ENCODE measurements at regions not wholly inside any gene's neighbourhood (a gene's known extent, or its start where the extent isn't known, plus 50 kb on each side); places are given as distances from the start of the nearest gene placed in this dataset.

DNA sequence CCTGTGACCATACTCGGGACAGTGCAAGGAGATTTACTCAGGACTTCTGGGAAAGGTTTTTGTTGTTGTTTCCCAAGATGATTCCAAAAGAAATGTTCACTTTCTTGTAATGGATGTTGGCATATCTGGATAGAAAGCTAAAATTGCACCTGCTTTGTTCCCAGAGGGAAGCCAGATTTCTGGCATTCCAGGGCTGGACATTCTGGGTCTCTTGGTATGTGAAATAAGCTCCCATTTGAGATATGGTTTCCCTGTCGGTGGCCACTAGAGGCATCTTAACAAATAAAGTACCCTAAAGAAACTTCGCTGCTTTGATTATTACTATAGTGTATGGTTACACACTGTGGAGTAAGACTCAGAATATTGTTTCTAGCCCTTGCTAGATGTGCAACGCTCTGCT is 737.3 kb downstream of the BRINP1 start:
- no peaks in the 10 kb centered on the region for H3K4me1 ChIP-seq (ENCODE audit: insufficient read depth)
- DNase-seq (ENCODE audit: low spot score) (peak; percentile 17), ATAC-seq (no peak)
- Mint-ChIP-seq H3K27me3 (ENCODE audit: insufficient read depth, low read depth, poor library complexity) (peaks cover 2% of the 10 kb centered on the region), H3K27ac (no peak overlapping the region), H3K4me3 (no peak overlapping the region), H3K9me3 (peaks cover 30% of the 10 kb centered on the region), H3K36me3 (ENCODE audit: low read depth) (peaks cover 15% of the 10 kb centered on the region), H3K4me1 (no peaks in the 10 kb centered on the region)
- H3K36me3 ChIP-seq (ENCODE audit: insufficient read depth) = no peaks in the 10 kb centered on the region
- H3K27ac ChIP-seq (ENCODE audit: low read depth) = no peak overlapping the region
- TF ChIP-seq, protein P1, sequence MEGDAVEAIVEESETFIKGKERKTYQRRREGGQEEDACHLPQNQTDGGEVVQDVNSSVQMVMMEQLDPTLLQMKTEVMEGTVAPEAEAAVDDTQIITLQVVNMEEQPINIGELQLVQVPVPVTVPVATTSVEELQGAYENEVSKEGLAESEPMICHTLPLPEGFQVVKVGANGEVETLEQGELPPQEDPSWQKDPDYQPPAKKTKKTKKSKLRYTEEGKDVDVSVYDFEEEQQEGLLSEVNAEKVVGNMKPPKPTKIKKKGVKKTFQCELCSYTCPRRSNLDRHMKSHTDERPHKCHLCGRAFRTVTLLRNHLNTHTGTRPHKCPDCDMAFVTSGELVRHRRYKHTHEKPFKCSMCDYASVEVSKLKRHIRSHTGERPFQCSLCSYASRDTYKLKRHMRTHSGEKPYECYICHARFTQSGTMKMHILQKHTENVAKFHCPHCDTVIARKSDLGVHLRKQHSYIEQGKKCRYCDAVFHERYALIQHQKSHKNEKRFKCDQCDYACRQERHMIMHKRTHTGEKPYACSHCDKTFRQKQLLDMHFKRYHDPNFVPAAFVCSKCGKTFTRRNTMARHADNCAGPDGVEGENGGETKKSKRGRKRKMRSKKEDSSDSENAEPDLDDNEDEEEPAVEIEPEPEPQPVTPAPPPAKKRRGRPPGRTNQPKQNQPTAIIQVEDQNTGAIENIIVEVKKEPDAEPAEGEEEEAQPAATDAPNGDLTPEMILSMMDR (conservative IDR thresholded peaks at IDR 0.05; ENCODE audit: low read depth in 2 of 2) = peak in 1 of 2 experiments; percentile 23; a peak in 1 of 4 replicates
- no peak for TF ChIP-seq ZNF331 (CRISPR knock-in tag; IDR thresholded peaks at IDR 0.05; ENCODE audit: low read depth)
- peaks cover 3% of the 10 kb centered on the region; the same call in 1 of the 2 replicates for H3K9me2 ChIP-seq (ENCODE audit: insufficient read depth)
- H3K79me2 ChIP-seq (replicated peaks; ENCODE audit: insufficient read depth) = no peaks in the 10 kb centered on the region
- H3F3A ChIP-seq (replicated peaks; ENCODE audit: low read depth) = no peaks in the 10 kb centered on the region
- no peak overlapping the region for H2AFZ ChIP-seq
- no peaks in the 10 kb centered on the region for H3K27me3 ChIP-seq (ENCODE audit: insufficient read depth)
- H4K20me1 ChIP-seq (replicated peaks; ENCODE audit: insufficient read depth) = no peaks in the 10 kb centered on the region
- H3K4me3 ChIP-seq = no peak overlapping the region
- H3K4me2 ChIP-seq = no peak overlapping the region

DNA sequence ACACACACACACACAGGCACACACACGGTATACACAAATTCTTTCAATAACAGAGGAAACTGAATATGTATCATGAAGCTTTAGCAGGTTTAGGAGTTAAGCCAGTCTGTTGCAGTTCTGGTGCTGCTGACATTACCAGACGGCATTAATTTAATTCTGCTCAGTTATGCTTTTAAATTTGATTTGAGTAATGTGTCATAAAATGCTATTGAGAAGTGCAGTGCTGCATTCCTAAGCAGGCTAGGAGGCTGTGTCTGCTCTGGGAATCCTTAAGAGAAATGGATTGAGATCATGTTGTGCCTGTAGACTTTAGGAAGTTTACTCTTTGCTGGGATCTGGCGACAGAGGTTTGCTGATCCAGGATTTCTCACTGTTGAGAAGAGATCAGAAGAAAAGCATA is 733.8 kb downstream of the BRINP1 start:
- H3K27me3 Mint-ChIP-seq (ENCODE audit: insufficient read depth, low read depth, poor library complexity) = no peaks in the 10 kb centered on the region

DNA sequence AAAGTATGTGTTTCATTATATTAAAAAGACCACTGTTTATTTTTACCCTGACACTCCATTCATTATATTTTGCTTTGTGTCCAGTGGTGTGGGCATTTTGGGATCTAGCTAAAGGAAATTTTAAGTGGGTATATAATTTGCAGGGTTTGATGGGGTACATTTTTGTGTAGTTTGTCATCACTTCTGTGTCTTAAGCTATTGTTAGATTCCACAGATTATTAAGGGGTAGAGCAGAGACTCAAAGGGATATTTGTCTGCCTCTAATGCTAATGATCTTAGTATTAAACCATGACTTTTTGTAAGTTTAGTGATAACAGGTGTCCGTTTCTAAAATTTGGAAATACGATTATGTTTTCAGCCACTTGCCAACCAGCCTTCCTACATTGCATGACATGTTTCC is 731.6 kb downstream of the BRINP1 start:
- H3K9me2 ChIP-seq (ENCODE audit: insufficient read depth) = no peaks in the 10 kb centered on the region; the same call in 1 of the 2 replicates
- Mint-ChIP-seq H3K4me1 (no peaks in the 10 kb centered on the region; the same call in 1 of the 3 replicates), H3K36me3 (ENCODE audit: low read depth) (peaks cover 25% of the 10 kb centered on the region), H3K9me3 (peaks cover 52% of the 10 kb centered on the region), H3K27me3 (ENCODE audit: insufficient read depth, low read depth, poor library complexity) (no peaks in the 10 kb centered on the region), H3K4me3 (no peak overlapping the region), H3K27ac (no peak overlapping the region)
- H3K4me3 ChIP-seq = no peak overlapping the region
- DNase-seq (ENCODE audit: low spot score) (no peak), ATAC-seq (no peak)
- no peaks in the 10 kb centered on the region for H3K27me3 ChIP-seq (ENCODE audit: insufficient read depth)
- 0 out of 2 replicates have a peak, but pooled peaks cover under 1% of the 10 kb centered on the region for H3K4me1 ChIP-seq (ENCODE audit: insufficient read depth)
- no peaks in the 10 kb centered on the region for H3F3A ChIP-seq (replicated peaks; ENCODE audit: low read depth)
- no peak overlapping the region for H2AFZ ChIP-seq
- no peak overlapping the region for H3K4me2 ChIP-seq
- no peak overlapping the region for H3K27ac ChIP-seq (ENCODE audit: low read depth)
- no peaks in the 10 kb centered on the region for H4K20me1 ChIP-seq (replicated peaks; ENCODE audit: insufficient read depth)
- no peaks in the 10 kb centered on the region for H3K36me3 ChIP-seq (ENCODE audit: insufficient read depth)
- no peaks in the 10 kb centered on the region for H3K79me2 ChIP-seq (replicated peaks; ENCODE audit: insufficient read depth)
- TF ChIP-seq STAT1 (IDR thresholded peaks at IDR 0.05; ENCODE audit: unreplicated experiment) (no peak), ZNF114 (CRISPR knock-in tag; IDR thresholded peaks at IDR 0.05) (no peak), NANOG (IDR thresholded peaks at IDR 0.05; ENCODE audit: borderline replicate concordance) (no peak), JUNB (IDR thresholded peaks at IDR 0.05; ENCODE audit: unreplicated experiment) (no peak), EZH2phosphoT487 (IDR thresholded peaks at IDR 0.05; ENCODE audit: unreplicated experiment) (no peak), ZNF331 (CRISPR knock-in tag; IDR thresholded peaks at IDR 0.05; ENCODE audit: low read depth) (no peak), POLR2AphosphoS5 (IDR thresholded peaks at IDR 0.05; ENCODE audit: low read depth) (no peak), EZH2 (IDR thresholded peaks at IDR 0.05; ENCODE audit: low read depth, unreplicated experiment) (no peak)
- TF ChIP-seq, protein P1 (conservative IDR thresholded peaks at IDR 0.05; ENCODE audit: low read depth in 2 of 2) = no peak
- TF ChIP-seq, protein P2, sequence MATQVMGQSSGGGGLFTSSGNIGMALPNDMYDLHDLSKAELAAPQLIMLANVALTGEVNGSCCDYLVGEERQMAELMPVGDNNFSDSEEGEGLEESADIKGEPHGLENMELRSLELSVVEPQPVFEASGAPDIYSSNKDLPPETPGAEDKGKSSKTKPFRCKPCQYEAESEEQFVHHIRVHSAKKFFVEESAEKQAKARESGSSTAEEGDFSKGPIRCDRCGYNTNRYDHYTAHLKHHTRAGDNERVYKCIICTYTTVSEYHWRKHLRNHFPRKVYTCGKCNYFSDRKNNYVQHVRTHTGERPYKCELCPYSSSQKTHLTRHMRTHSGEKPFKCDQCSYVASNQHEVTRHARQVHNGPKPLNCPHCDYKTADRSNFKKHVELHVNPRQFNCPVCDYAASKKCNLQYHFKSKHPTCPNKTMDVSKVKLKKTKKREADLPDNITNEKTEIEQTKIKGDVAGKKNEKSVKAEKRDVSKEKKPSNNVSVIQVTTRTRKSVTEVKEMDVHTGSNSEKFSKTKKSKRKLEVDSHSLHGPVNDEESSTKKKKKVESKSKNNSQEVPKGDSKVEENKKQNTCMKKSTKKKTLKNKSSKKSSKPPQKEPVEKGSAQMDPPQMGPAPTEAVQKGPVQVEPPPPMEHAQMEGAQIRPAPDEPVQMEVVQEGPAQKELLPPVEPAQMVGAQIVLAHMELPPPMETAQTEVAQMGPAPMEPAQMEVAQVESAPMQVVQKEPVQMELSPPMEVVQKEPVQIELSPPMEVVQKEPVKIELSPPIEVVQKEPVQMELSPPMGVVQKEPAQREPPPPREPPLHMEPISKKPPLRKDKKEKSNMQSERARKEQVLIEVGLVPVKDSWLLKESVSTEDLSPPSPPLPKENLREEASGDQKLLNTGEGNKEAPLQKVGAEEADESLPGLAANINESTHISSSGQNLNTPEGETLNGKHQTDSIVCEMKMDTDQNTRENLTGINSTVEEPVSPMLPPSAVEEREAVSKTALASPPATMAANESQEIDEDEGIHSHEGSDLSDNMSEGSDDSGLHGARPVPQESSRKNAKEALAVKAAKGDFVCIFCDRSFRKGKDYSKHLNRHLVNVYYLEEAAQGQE (IDR thresholded peaks at IDR 0.05; ENCODE audit: unreplicated experiment) = no peak
- TF ChIP-seq, protein P3, sequence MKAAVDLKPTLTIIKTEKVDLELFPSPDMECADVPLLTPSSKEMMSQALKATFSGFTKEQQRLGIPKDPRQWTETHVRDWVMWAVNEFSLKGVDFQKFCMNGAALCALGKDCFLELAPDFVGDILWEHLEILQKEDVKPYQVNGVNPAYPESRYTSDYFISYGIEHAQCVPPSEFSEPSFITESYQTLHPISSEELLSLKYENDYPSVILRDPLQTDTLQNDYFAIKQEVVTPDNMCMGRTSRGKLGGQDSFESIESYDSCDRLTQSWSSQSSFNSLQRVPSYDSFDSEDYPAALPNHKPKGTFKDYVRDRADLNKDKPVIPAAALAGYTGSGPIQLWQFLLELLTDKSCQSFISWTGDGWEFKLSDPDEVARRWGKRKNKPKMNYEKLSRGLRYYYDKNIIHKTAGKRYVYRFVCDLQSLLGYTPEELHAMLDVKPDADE (IDR thresholded peaks at IDR 0.05) = no peak

More for the DNA sequence above, 733.8 kb downstream of the BRINP1 start:
- H3F3A ChIP-seq (replicated peaks; ENCODE audit: low read depth) = no peaks in the 10 kb centered on the region
- peaks cover 47% of the 10 kb centered on the region for H3K9me3 Mint-ChIP-seq
- no peak overlapping the region for H3K4me2 ChIP-seq
- H3K4me1 ChIP-seq (ENCODE audit: insufficient read depth) = no peaks in the 10 kb centered on the region
- no peaks in the 10 kb centered on the region; the same call in 1 of the 2 replicates for H3K9me2 ChIP-seq (ENCODE audit: insufficient read depth)
- H3K36me3 Mint-ChIP-seq (ENCODE audit: low read depth) = peaks cover 25% of the 10 kb centered on the region
- no peaks in the 10 kb centered on the region for H3K79me2 ChIP-seq (replicated peaks; ENCODE audit: insufficient read depth)
- no peaks in the 10 kb centered on the region for H3K36me3 ChIP-seq (ENCODE audit: insufficient read depth)
- H2AFZ ChIP-seq = no peak overlapping the region
- ATAC-seq (no peak), DNase-seq (ENCODE audit: low spot score) (no peak)
- no peak overlapping the region for H3K4me3 ChIP-seq
- TF ChIP-seq ZNF331 (CRISPR knock-in tag; IDR thresholded peaks at IDR 0.05; ENCODE audit: low read depth) = no peak
- no peaks in the 10 kb centered on the region for H3K4me1 Mint-ChIP-seq
- H3K27ac Mint-ChIP-seq = no peak overlapping the region
- no peak overlapping the region for H3K4me3 Mint-ChIP-seq
- H3K27me3 ChIP-seq (ENCODE audit: insufficient read depth) = no peaks in the 10 kb centered on the region
- H4K20me1 ChIP-seq (replicated peaks; ENCODE audit: insufficient read depth) = no peaks in the 10 kb centered on the region
- no peak overlapping the region for H3K27ac ChIP-seq (ENCODE audit: low read depth)

Data from GM23338 (cell line).